GM21786 (cell line): ENCODE measurements at regions not wholly inside any gene's neighbourhood (a gene's known extent, or its start where the extent isn't known, plus 50 kb on each side); places are given as distances from the start of the nearest gene placed in this dataset.

Experiments
- ATAC-seq: cut with Tn5 transposase; IDR thresholded peaks from one replicate; pipeline ENCODE4 v1.9.1; 2021; ENCODE audit not compliant: unreplicated experiment

- ATAC-seq = no peak
Measured at GRCh38 chr9:129386812-129387177, 208.7 kb upstream of the IER5L start.

- no peak for ATAC-seq
Measured at GRCh38 chr9:129385211-129385934, 207.3 kb upstream of the IER5L start.

- no peak for ATAC-seq
Measured at GRCh38 chr9:129384491-129385210, 206.6 kb upstream of the IER5L start.

- no peak for ATAC-seq
Measured at GRCh38 chr9:129383561-129384490, 205.8 kb upstream of the IER5L start.

- no peak for ATAC-seq
Measured at GRCh38 chr9:129383019-129383560, 205.0 kb upstream of the IER5L start.

GRCh38 chr9:129382281-129383018, 204.4 kb upstream of the IER5L start:
- ATAC-seq = no peak

- no peak for ATAC-seq
Measured at GRCh38 chr9:129381481-129381957, 203.5 kb upstream of the IER5L start.

- ATAC-seq = no peak
Measured at GRCh38 chr9:129380961-129381401, 202.9 kb upstream of the IER5L start.

GRCh38 chr9:129379886-129380285, 201.8 kb upstream of the IER5L start:
- no peak for ATAC-seq

- no peak for ATAC-seq
Measured at GRCh38 chr9:129379181-129379836, 201.2 kb upstream of the IER5L start.

- no peak for ATAC-seq
Measured at GRCh38 chr9:129377931-129378661, 200.0 kb upstream of the IER5L start.

- no peak for ATAC-seq
Measured at GRCh38 chr9:129377181-129377580, 199.1 kb upstream of the IER5L start.

GRCh38 chr9:129375845-129376244, 197.8 kb upstream of the IER5L start:
- ATAC-seq = no peak

GRCh38 chr9:129374651-129375050, 196.6 kb upstream of the IER5L start:
- no peak for ATAC-seq

- ATAC-seq = no peak
Measured at GRCh38 chr9:129374231-129374630, 196.2 kb upstream of the IER5L start.

GRCh38 chr9:129373361-129373760, 195.3 kb upstream of the IER5L start:
- no peak for ATAC-seq

GRCh38 chr9:129370770-129371169, 192.7 kb upstream of the IER5L start:
- ATAC-seq = no peak

- no peak for ATAC-seq
Measured at GRCh38 chr9:129368444-129368978, 190.4 kb upstream of the IER5L start.

GRCh38 chr9:129367287-129367686, 189.2 kb upstream of the IER5L start:
- no peak for ATAC-seq
